H1 (cell line): ENCODE measurements at regions not wholly inside any gene's neighbourhood (a gene's known extent, or its start where the extent isn't known, plus 50 kb on each side); places are given as distances from the start of the nearest gene placed in this dataset.

Source experiments
- GABPA ChIP-seq: IDR thresholded peaks from 2 replicates; pipeline ENCODE4 v1.6.1; 2011; ENCODE audit warnings: mild to moderate bottlenecking, low read length, moderate library complexity, borderline replicate concordance; ENCODE audit not compliant: insufficient read depth
- SIN3A ChIP-seq, 2 experiments: IDR thresholded peaks in 1 of 2; conservative IDR thresholded peaks in 1 of 2; 2 replicates each; pipeline ENCODE4 v1.6.1; 2011 to 2012; ENCODE audit warnings: low read length in 2 of 2, improper control_type of control experiment in 1 of 2, low read depth in 1 of 2, mild to moderate bottlenecking in 1 of 2
- TCF12 ChIP-seq: IDR thresholded peaks from 2 replicates; pipeline ENCODE4 v1.6.1; 2011; ENCODE audit warnings: low read depth, mild to moderate bottlenecking, low read length

GRCh38 chr1:94607398-94607797 is 65.8 kb upstream of the F3 start (continued):
- TF ChIP-seq GABPA (no peak), TCF12 (no peak), SIN3A (conservative IDR thresholded peaks at IDR 0.05 in 1 of 2, IDR thresholded peaks at IDR 0.05 in 1 of 2; ENCODE audit: low read depth in 1 of 2, low read length in 2 of 2) (no peak)
- TF ChIP-seq, all 59 proteins: peak for 0
